HEK293T (cell line): ENCODE measurements at regions not wholly inside any gene's neighbourhood (a gene's known extent, or its start where the extent isn't known, plus 50 kb on each side); places are given as distances from the start of the nearest gene placed in this dataset.

ENCODE experiments used
- BHLHE40 ChIP-seq: fragments of 450-650 bp; IDR thresholded peaks from 2 replicates; pipeline ENCODE4 v1.6.1; 2016; ENCODE audit warnings: mild to moderate bottlenecking, moderate library complexity, borderline replicate concordance
- ELF4 ChIP-seq: fragments of 450-650 bp; IDR thresholded peaks from 2 replicates; pipeline ENCODE4 v1.6.1; 2017; ENCODE audit warnings: antibody characterized with exemption
- FOXK2 ChIP-seq: fragments of 450-650 bp; IDR thresholded peaks from 2 replicates; pipeline ENCODE4 v1.6.1; 2016; ENCODE audit warnings: mild to moderate bottlenecking
- FOXM1 ChIP-seq: fragments of 450-650 bp; IDR thresholded peaks from 2 replicates; pipeline ENCODE4 v1.6.1; 2017; ENCODE audit warnings: mild to moderate bottlenecking, borderline replicate concordance
- HDGF ChIP-seq: fragments of 450-650 bp; IDR thresholded peaks from 2 replicates; pipeline ENCODE4 v1.6.1; 2017; ENCODE audit warnings: antibody characterized with exemption, borderline replicate concordance
- L3MBTL2 ChIP-seq: fragments of 450-650 bp; conservative IDR thresholded peaks from 2 replicates; pipeline ENCODE4 v1.6.1; 2016; ENCODE audit warnings: mild to moderate bottlenecking
- SP1 ChIP-seq: fragments of 450-650 bp; IDR thresholded peaks from 2 replicates; pipeline ENCODE4 v1.6.1; 2017
- SUZ12 ChIP-seq: fragments of 450-650 bp; IDR thresholded peaks from 2 replicates; pipeline ENCODE4 v1.6.1; 2016; ENCODE audit warnings: mild to moderate bottlenecking
- ZNF384 ChIP-seq: fragments of 450-650 bp; IDR thresholded peaks from 2 replicates; pipeline ENCODE4 v1.6.1; 2016

GRCh38 chr9:74172874-74173273, 324.3 kb upstream of the RORB start:
- no peak for TF ChIP-seq FOXK2
- no peak for TF ChIP-seq FOXM1
- TF ChIP-seq SUZ12, result no peak
- TF ChIP-seq ELF4, result no peak
- no peak for TF ChIP-seq HDGF
- no peak for TF ChIP-seq SP1
- TF ChIP-seq L3MBTL2, result no peak
- TF ChIP-seq ZNF384, result no peak
- no peak for TF ChIP-seq BHLHE40
